ENCODE measurements at regions not wholly inside any gene's neighbourhood (a gene's known extent, or its start where the extent isn't known, plus 50 kb on each side); places are given as distances from the start of the nearest gene placed in this dataset.

DNA sequence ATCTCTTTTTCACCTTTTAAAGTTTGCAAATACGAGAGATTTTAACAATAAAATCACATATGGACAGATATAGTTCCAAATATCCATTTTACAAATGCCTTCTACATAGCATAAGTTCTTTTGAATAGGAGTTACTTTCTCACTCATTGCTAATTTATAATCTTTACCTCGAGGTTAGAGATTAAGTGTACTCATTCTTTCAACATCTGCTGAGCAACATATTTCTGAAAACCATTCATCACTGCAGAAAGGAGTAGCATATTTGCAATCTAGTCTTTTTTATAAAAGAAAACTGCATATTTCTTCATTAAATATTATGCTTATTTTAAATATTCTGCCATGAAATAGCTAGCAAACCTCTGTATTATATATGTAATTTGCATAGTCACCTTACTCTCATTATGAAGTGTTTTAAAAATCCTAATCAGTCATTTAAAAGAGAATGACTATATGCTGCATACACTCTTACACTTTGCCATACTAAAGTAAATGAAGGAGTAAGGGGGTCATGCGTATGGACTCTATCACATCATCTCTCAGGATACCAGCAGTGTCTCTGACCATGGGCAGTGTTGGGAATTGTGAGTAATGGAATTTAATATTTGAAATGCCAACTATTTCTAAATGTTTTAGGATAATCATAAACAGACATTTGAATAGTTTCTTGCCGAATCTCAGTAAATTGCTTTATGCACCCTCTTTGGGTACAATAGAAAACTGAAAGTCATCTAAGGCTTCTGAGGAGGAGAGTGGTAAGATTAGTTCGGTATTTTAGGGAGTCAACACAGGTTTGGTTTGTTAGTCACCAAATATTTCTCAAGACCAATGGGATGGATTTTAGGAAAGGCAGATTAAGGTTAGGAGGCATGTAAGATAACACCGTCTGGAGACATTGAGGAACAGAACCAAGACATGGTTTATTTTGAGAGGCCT lies 524.8 kb upstream of the ATP2B1 start:
- Mint-ChIP-seq H3K4me1 (peaks cover 7 to 19% of the 10 kb centered on the region in 2 experiments), H3K27me3 (ENCODE audit: low read depth) (no peaks in the 10 kb centered on the region), H3K9me3 (peaks cover 2 to 3% of the 10 kb centered on the region in 2 experiments; a peak in 2 of 5 replicates), H3K27ac (no peak overlapping the region), H3K4me3 (no peak overlapping the region), H3K36me3 (ENCODE audit: insufficient read depth in 1 of 3, low read depth in 3 of 3) (no peaks in the 10 kb centered on the region)
- Histone ChIP-seq H3K23ac (ENCODE audit: insufficient read length, low read depth, low read length) (no peak overlapping the region), H3K23me2 (ENCODE audit: insufficient read length, low read depth, low read length, poor library complexity, severe bottlenecking) (no peaks in the 10 kb centered on the region), H3K4me1 (ENCODE audit: insufficient read depth, low read length) (no peaks in the 10 kb centered on the region), H4K91ac (ENCODE audit: insufficient read length, low read depth, low read length) (no peak overlapping the region), H3K79me1 (ENCODE audit: insufficient read depth, low read depth, low read length, poor library complexity, severe bottlenecking) (no peaks in the 10 kb centered on the region), H3K4me2 (ENCODE audit: insufficient read depth, insufficient read length, low read length) (no peak overlapping the region), H3K18ac (ENCODE audit: insufficient read length, low read depth, low read length) (no peak overlapping the region), H4K8ac (replicated peaks; ENCODE audit: insufficient read length, low read depth, low read length) (no peak overlapping the region), H2BK20ac (ENCODE audit: low read depth, low read length, poor library complexity, severe bottlenecking) (no peak overlapping the region), H2AFZ (ENCODE audit: low read length) (no peak overlapping the region), H4K5ac (ENCODE audit: insufficient read length, low read depth, low read length) (no peak overlapping the region), H3K27ac (ENCODE audit: insufficient read length, low read depth, low read length) (no peak overlapping the region), H4K20me1 (ENCODE audit: control insufficient read depth, insufficient read depth, insufficient read length) (no peaks in the 10 kb centered on the region), H3T11ph (ENCODE audit: low read length) (no peak overlapping the region), H3K79me2 (ENCODE audit: insufficient read depth, low read length) (no peaks in the 10 kb centered on the region), H3K4ac (ENCODE audit: low read depth, low read length) (no peak overlapping the region), H2BK12ac (ENCODE audit: insufficient read length, low read depth, low read length) (no peak overlapping the region), H2AK5ac (ENCODE audit: insufficient read length, low read length) (no peak overlapping the region), H3K9me3 (ENCODE audit: control insufficient read depth, low read depth, low read length) (no peaks in the 10 kb centered on the region), H3K27me3 (ENCODE audit: insufficient read depth, low read length) (no peaks in the 10 kb centered on the region), H3K9ac (ENCODE audit: extremely low read depth, insufficient read length, low read length) (no peak overlapping the region), H3K14ac (ENCODE audit: insufficient read depth, low read length) (no peak overlapping the region), H3K56ac (ENCODE audit: insufficient read length, low read depth, low read length) (no peak overlapping the region), H2BK120ac (ENCODE audit: low read depth, low read length, poor library complexity, severe bottlenecking) (no peak overlapping the region), H2BK15ac (ENCODE audit: low read depth, low read length) (no peak overlapping the region), H2BK5ac (ENCODE audit: insufficient read length, low read length) (no peak overlapping the region)
- DNase-seq: no peak
- no CpG with 5 or more reads among the region's 6 CpGs for WGBS (ENCODE audit: extremely low coverage, insufficient read length, low lambda C conversion rate)
- TF ChIP-seq, protein P1, sequence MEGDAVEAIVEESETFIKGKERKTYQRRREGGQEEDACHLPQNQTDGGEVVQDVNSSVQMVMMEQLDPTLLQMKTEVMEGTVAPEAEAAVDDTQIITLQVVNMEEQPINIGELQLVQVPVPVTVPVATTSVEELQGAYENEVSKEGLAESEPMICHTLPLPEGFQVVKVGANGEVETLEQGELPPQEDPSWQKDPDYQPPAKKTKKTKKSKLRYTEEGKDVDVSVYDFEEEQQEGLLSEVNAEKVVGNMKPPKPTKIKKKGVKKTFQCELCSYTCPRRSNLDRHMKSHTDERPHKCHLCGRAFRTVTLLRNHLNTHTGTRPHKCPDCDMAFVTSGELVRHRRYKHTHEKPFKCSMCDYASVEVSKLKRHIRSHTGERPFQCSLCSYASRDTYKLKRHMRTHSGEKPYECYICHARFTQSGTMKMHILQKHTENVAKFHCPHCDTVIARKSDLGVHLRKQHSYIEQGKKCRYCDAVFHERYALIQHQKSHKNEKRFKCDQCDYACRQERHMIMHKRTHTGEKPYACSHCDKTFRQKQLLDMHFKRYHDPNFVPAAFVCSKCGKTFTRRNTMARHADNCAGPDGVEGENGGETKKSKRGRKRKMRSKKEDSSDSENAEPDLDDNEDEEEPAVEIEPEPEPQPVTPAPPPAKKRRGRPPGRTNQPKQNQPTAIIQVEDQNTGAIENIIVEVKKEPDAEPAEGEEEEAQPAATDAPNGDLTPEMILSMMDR (conservative IDR thresholded peaks at IDR 0.05): no peak

Data from H9 (cell line).